DMS79 treated with DMSO at 0.1 percent for 48 hours (cell line): ENCODE measurements at regions not wholly inside any gene's neighbourhood (a gene's known extent, or its start where the extent isn't known, plus 50 kb on each side); places are given as distances from the start of the nearest gene placed in this dataset.
A peak's percentile ranks its signal among the peaks of the same experiment; 100 is the strongest.
"Not testable (repeated sequence)": the region's sequence is repeated elsewhere in the genome, so short reads cannot be mapped to it uniquely, and the experiment has no call there.

ENCODE experiments used
- DNase-seq: peaks from one replicate; lab custom pipeline; 2025; lab: John Stamatoyannopoulos, UW

GRCh38 chr21:19048098-19048672 is 644.6 kb upstream of the TMPRSS15 start:
- no peak for DNase-seq

GRCh38 chr21:19049567-19049966 is 646.0 kb upstream of the TMPRSS15 start:
- DNase-seq = no peak

- DNase-seq = no peak
Measured at GRCh38 chr21:19065164-19065563, 661.6 kb upstream of the TMPRSS15 start.

- no peak for DNase-seq
Measured at GRCh38 chr21:19076031-19076430, 672.4 kb upstream of the TMPRSS15 start.

- DNase-seq = no peak
Measured at GRCh38 chr21:19109694-19110093, 706.1 kb upstream of the TMPRSS15 start.

- DNase-seq = not testable (repeated sequence)
Measured at GRCh38 chr21:19119259-19119658, 715.7 kb upstream of the TMPRSS15 start.

GRCh38 chr21:19120591-19120990 is 717.0 kb upstream of the TMPRSS15 start:
- DNase-seq = no peak

GRCh38 chr21:19122356-19122755 is 718.8 kb upstream of the TMPRSS15 start:
- no peak for DNase-seq

GRCh38 chr21:19123053-19123452 is 719.5 kb upstream of the TMPRSS15 start:
- no peak for DNase-seq

GRCh38 chr21:19123525-19123924 is 719.9 kb upstream of the TMPRSS15 start:
- DNase-seq = no peak

- DNase-seq = no peak
Measured at GRCh38 chr21:19124691-19125090, 721.1 kb upstream of the TMPRSS15 start.

GRCh38 chr21:19130379-19131028 is 726.9 kb upstream of the TMPRSS15 start:
- no peak for DNase-seq

GRCh38 chr21:19141511-19141910 is 737.9 kb upstream of the TMPRSS15 start:
- DNase-seq = no peak

GRCh38 chr21:19145682-19146293 is 742.2 kb upstream of the TMPRSS15 start:
- no peak for DNase-seq

GRCh38 chr21:19148056-19148455 is 744.5 kb upstream of the TMPRSS15 start:
- no peak for DNase-seq

- no peak for DNase-seq
Measured at GRCh38 chr21:19171585-19171984, 768.0 kb upstream of the TMPRSS15 start.

GRCh38 chr21:19181604-19182140 is 778.1 kb upstream of the TMPRSS15 start:
- DNase-seq = no peak

GRCh38 chr21:19197950-19198349 is 794.4 kb upstream of the TMPRSS15 start:
- no peak for DNase-seq

- no peak for DNase-seq
Measured at GRCh38 chr21:19198801-19199200, 795.2 kb upstream of the TMPRSS15 start.

GRCh38 chr21:19218163-19218562 is 814.6 kb upstream of the TMPRSS15 start:
- DNase-seq = no peak

GRCh38 chr21:19224090-19224489 is 820.5 kb upstream of the TMPRSS15 start:
- no peak for DNase-seq

GRCh38 chr21:19228226-19228625 is 824.6 kb upstream of the TMPRSS15 start:
- DNase-seq = peak; percentile 9

- DNase-seq = not testable (repeated sequence)
Measured at GRCh38 chr21:19233841-19234240, 830.3 kb upstream of the TMPRSS15 start.
